Osteocyte (in vitro differentiated cells): ENCODE measurements at regions not wholly inside any gene's neighbourhood (a gene's known extent, or its start where the extent isn't known, plus 50 kb on each side); places are given as distances from the start of the nearest gene placed in this dataset.

Source experiments
- DNase-seq: peaks from one replicate; pipeline ENCODE4 v3.0.0; 2021; ENCODE audit warnings: mixed read lengths; ENCODE audit not compliant: unreplicated experiment; ENCODE audit errors: extremely low spot score
- H3K27ac Mint-ChIP-seq: one replicate; pipeline ENCODE4 v1.8.0; 2021; ENCODE audit warnings: mild to moderate bottlenecking, mixed read lengths; ENCODE audit not compliant: unreplicated experiment
- H3K27me3 Mint-ChIP-seq: one replicate; pipeline ENCODE4 v1.8.0; 2021; ENCODE audit warnings: mixed read lengths; ENCODE audit not compliant: unreplicated experiment
- H3K36me3 Mint-ChIP-seq: one replicate; pipeline ENCODE4 v1.8.0; 2021; ENCODE audit warnings: mixed read lengths; ENCODE audit not compliant: unreplicated experiment
- H3K4me1 Mint-ChIP-seq: one replicate; pipeline ENCODE4 v1.8.0; 2021; ENCODE audit warnings: mixed read lengths; ENCODE audit not compliant: unreplicated experiment
- H3K4me3 Mint-ChIP-seq: one replicate; pipeline ENCODE4 v1.8.0; 2021; ENCODE audit warnings: mild to moderate bottlenecking, moderate library complexity, mixed read lengths; ENCODE audit not compliant: unreplicated experiment
- H3K9me3 Mint-ChIP-seq: one replicate; pipeline ENCODE4 v1.8.0; 2021; ENCODE audit warnings: mixed read lengths; ENCODE audit not compliant: unreplicated experiment
- CTCF ChIP-seq: fragments of 200-600 bp; sonication (generic); IDR thresholded peaks from 2 replicates; pipeline ENCODE4 v1.5.0; 2021; ENCODE audit warnings: antibody characterized with exemption, mild to moderate bottlenecking, moderate library complexity

GRCh38 chr9:6098431-6098830 is 83.0 kb upstream of the RANBP6 start:
- no peak for DNase-seq

GRCh38 chr9:6096821-6097220 is 81.4 kb upstream of the RANBP6 start:
- Mint-ChIP-seq H3K27me3 (peaks cover 20% of the 10 kb centered on the region), H3K4me1 (no peaks in the 10 kb centered on the region), H3K4me3 (no peak overlapping the region), H3K9me3 (no peaks in the 10 kb centered on the region), H3K36me3 (no peaks in the 10 kb centered on the region), H3K27ac (no peak overlapping the region)
- no peak for DNase-seq
- TF ChIP-seq CTCF, result no peak

More at GRCh38 chr9:6098431-6098830, 83.0 kb upstream of the RANBP6 start:
- no peak for TF ChIP-seq CTCF
- Mint-ChIP-seq H3K27ac (no peak overlapping the region), H3K27me3 (peaks cover 12% of the 10 kb centered on the region), H3K9me3 (no peaks in the 10 kb centered on the region), H3K4me1 (no peaks in the 10 kb centered on the region), H3K4me3 (no peak overlapping the region), H3K36me3 (no peaks in the 10 kb centered on the region)

- H3K36me3 Mint-ChIP-seq, result no peaks in the 10 kb centered on the region
- TF ChIP-seq CTCF, result no peak
- H3K4me3 Mint-ChIP-seq, result no peak overlapping the region
- H3K27ac Mint-ChIP-seq, result no peak overlapping the region
- no peak for DNase-seq
- no peaks in the 10 kb centered on the region for H3K9me3 Mint-ChIP-seq
- H3K4me1 Mint-ChIP-seq, result peaks cover 9% of the 10 kb centered on the region
- peaks cover 26% of the 10 kb centered on the region for H3K27me3 Mint-ChIP-seq
These were observed 75.1 kb upstream of the RANBP6 start for GRCh38 chr9:6090277-6091210.

GRCh38 chr9:6089300-6089699 is 73.9 kb upstream of the RANBP6 start:
- DNase-seq, result no peak
- H3K27ac Mint-ChIP-seq, result no peak overlapping the region

More at GRCh38 chr9:6089300-6089699, 73.9 kb upstream of the RANBP6 start:
- Mint-ChIP-seq H3K9me3 (no peaks in the 10 kb centered on the region), H3K4me3 (no peak overlapping the region), H3K27me3 (peaks cover 21% of the 10 kb centered on the region), H3K36me3 (no peaks in the 10 kb centered on the region), H3K4me1 (peaks cover 9% of the 10 kb centered on the region)
- no peak for TF ChIP-seq CTCF
